NCI-H510A (cell line): ENCODE measurements at regions not wholly inside any gene's neighbourhood (a gene's known extent, or its start where the extent isn't known, plus 50 kb on each side); places are given as distances from the start of the nearest gene placed in this dataset.

ENCODE experiments used
- DNase-seq: peaks from one replicate; lab custom pipeline; 2025; lab: John Stamatoyannopoulos, UW

- no peak for DNase-seq
Measured at GRCh38 chr13:90535421-90535820, 812.1 kb upstream of the MIR17HG start.

GRCh38 chr13:90538063-90538462, 809.4 kb upstream of the MIR17HG start:
- no peak for DNase-seq

GRCh38 chr13:90541346-90541745, 806.1 kb upstream of the MIR17HG start:
- no peak for DNase-seq

GRCh38 chr13:90542959-90543505, 804.5 kb upstream of the MIR17HG start:
- DNase-seq = no peak

GRCh38 chr13:90545070-90545840, 802.2 kb upstream of the MIR17HG start:
- DNase-seq = peak; percentile 86

- no peak for DNase-seq
Measured at GRCh38 chr13:90547272-90547790, 800.2 kb upstream of the MIR17HG start.

GRCh38 chr13:90551253-90551652, 796.2 kb upstream of the MIR17HG start:
- DNase-seq = no peak

GRCh38 chr13:90552702-90553101, 794.8 kb upstream of the MIR17HG start:
- DNase-seq = no peak

- no peak for DNase-seq
Measured at GRCh38 chr13:90553159-90553558, 794.3 kb upstream of the MIR17HG start.

- no peak for DNase-seq
Measured at GRCh38 chr13:90557626-90558025, 789.9 kb upstream of the MIR17HG start.

- no peak for DNase-seq
Measured at GRCh38 chr13:90562443-90562842, 785.0 kb upstream of the MIR17HG start.

- no peak for DNase-seq
Measured at GRCh38 chr13:90564096-90564495, 783.4 kb upstream of the MIR17HG start.

- DNase-seq = no peak
Measured at GRCh38 chr13:90564566-90564965, 782.9 kb upstream of the MIR17HG start.

GRCh38 chr13:90565985-90566713, 781.3 kb upstream of the MIR17HG start:
- no peak for DNase-seq

- DNase-seq = no peak
Measured at GRCh38 chr13:90568165-90568564, 779.3 kb upstream of the MIR17HG start.

- DNase-seq = no peak
Measured at GRCh38 chr13:90576067-90576466, 771.4 kb upstream of the MIR17HG start.

GRCh38 chr13:90577726-90578125, 769.8 kb upstream of the MIR17HG start:
- DNase-seq = no peak

- no peak for DNase-seq
Measured at GRCh38 chr13:90585392-90585791, 762.1 kb upstream of the MIR17HG start.

GRCh38 chr13:90591260-90591926, 756.1 kb upstream of the MIR17HG start:
- DNase-seq = no peak

- no peak for DNase-seq
Measured at GRCh38 chr13:90591927-90592268, 755.6 kb upstream of the MIR17HG start.

GRCh38 chr13:90592943-90593342, 754.5 kb upstream of the MIR17HG start:
- DNase-seq = no peak

- no peak for DNase-seq
Measured at GRCh38 chr13:90594681-90595080, 752.8 kb upstream of the MIR17HG start.

- no peak for DNase-seq
Measured at GRCh38 chr13:90605664-90606063, 741.8 kb upstream of the MIR17HG start.
